ENCODE measurements at regions not wholly inside any gene's neighbourhood (a gene's known extent, or its start where the extent isn't known, plus 50 kb on each side); places are given as distances from the start of the nearest gene placed in this dataset.
"Not testable (repeated sequence)": the region's sequence is repeated elsewhere in the genome, so short reads cannot be mapped to it uniquely, and the experiment has no call there.

DNA sequence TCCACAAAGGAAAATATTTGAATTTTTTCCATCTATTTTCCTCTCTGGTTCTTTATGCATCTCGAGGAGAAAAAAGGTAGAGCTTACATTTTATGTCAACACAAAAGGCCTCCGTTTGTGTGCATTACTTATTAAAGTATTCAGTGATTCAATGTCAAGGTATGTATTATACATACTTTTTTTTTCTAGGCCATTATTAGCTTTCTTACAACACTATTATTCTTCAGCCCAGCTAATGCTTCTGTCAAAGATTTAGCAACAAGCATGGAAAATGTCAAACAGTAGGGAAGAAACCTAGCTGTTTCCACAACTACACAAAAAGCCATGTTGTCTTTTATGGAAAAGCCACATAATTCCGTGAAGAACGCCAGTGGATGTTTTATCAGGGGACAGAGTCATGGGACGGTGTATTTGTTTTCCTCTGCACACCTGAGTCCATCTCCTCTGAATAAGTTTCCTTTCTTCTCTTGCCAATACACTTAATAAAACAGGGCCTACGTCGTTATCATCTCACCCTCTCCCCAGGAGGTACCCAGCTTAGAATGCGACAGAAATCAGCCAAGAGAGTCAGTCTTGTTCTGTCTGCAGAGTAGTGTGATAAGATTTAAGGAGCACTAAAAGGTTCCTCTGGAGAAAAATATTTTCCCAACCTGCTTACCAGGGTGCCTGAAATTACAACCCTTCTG is 209.7 kb upstream of the AUTS2 start:
- no peak for DNase-seq

DNA sequence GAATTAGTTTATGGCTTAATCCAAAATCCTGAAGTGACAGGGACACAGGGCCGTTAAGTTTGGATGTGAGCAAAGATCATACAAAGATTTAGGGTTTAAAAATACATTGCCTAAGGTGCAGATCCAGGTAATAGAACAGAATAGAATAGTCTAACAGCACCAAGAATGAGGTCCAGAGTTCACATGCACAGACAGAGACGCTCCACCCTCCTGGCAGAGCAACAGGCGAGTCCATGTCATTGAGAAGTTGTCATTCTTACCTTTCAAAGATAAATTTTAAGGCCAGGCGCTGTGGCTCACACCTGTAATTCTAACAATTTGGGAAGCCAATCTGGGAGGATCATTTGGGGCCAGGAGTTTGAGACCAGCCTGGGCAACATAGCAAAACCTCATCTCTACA is 209.1 kb upstream of the AUTS2 start:
- no peak for DNase-seq

DNA sequence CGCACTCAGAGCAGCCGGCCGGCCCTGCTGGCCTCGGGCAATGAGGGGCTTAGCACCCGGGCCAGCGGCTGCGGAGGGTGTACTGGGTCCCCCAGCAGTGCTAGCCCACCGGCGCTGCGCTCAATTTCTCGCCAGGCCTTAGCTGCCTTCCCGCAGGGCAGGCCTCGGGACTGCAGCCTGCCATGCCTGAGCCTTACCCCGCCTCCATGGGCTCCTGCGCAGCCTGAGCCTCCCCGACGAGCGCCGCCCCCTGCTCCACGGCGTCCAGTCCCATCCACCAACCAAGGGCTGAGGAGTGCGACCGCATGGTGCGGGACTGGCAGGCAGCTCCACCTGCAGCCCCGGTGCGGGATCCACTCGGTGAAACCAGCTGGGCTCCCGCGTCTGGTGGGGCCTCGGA is 204.4 kb upstream of the AUTS2 start:
- peak in 1 of 5 experiments; percentile 4 for DNase-seq

DNA sequence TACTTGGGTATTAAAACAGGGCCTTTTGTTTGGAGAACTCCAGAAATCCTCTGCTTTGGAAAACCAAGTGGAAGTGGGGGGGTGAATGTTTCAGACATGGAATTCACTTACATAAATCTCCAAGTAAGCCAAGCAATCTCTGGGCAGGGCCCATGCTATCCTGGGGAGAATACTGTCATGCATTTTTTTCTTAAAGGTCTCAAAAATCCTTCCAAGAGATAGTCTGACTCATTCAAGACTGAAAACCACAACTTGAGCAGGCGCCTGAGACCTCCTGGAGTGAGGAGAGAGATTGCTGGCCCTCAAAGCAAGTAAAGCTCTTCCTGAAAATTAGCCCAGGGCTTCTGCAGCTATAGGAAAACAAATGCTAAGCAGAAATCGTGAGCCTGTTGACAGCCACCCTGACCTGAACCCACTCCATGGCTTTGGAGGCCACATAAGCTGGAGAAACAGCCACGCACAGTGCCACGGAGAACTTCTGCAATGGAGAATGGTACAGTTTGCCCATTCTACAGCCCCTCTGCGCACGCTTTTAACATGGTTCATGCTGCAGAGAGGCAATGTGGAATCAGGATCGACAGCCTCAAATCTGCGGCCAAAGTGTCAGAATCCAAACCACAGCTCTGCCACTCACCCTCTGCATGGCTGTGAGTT is 203.1 kb upstream of the AUTS2 start:
- no peak for DNase-seq

DNA sequence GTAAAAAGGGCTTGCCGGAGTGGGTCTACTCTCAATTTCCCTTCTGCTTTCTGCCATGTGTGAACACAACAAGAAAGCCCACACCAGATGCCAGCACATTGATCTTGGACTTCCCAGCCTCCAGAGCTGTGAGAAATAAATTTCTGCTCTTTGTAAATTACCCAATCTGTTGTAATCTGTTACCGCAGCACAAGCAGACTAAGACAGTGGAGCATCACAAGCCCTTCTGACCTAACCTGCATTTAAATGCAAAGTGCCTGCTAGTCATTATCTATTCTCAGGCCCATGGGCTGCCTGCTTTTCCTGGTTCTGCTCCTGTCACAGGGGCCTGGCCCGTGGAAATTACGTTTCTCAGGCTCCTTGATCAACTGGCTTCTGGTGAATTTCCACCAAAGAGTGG is 199.3 kb upstream of the AUTS2 start:
- no peak for DNase-seq

DNA sequence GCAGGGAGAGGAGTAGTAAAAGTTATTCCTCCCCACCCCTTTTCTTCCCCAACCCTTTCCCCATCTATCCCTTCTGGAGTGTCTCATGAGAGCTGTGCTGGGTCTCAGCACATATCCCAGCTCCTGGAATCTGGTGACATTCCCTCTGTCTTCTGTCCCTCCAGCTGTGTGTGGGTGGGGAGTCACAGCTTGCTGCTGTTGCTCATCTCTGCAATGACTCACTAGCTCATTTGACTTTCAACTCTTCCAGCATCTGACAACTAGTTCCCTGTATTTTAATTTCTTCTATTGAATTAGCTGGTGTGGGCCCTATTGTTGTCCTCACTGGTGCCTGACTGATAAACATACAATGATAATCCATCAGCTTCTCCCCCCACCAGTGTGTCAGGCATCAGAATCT is 198.9 kb upstream of the AUTS2 start:
- DNase-seq: no peak

DNA sequence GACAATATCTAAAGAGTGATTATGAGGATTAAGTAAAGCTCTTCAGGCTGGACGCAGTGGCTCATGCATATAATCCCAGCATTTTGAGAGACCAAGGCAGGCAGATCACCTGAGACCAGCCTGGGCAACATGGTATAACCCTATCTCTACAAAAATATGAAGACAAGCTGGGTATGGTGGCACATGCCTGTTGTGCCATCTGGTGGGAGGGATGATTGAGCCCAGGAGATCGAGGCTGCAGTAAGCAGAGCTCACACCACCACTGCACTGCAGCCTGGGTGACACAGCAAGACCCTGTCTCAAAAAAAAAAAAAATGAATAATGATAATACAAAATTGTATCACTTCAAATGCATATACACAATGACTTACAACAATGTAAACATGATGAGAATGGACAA is 195.6 kb upstream of the AUTS2 start:
- DNase-seq: no peak

DNA sequence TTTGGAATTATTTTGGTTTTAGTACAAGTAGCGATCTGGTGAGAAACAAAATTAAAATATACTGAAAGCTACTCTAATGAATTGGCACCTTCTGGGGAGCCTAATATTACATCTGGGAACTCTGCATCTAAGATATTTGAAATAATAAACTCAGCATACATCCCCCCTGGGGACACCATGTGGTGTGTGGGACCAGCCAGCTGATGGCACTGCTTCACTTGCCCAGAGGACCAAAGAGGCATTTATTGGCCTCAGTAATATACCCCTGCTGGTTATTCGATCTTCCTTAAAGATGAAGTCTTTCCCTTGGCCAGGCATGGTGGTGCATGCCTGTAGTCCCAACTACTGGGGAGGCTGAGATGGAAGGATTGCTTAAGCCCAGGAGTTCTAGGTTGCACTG is 195.1 kb upstream of the AUTS2 start:
- DNase-seq: no peak

DNA sequence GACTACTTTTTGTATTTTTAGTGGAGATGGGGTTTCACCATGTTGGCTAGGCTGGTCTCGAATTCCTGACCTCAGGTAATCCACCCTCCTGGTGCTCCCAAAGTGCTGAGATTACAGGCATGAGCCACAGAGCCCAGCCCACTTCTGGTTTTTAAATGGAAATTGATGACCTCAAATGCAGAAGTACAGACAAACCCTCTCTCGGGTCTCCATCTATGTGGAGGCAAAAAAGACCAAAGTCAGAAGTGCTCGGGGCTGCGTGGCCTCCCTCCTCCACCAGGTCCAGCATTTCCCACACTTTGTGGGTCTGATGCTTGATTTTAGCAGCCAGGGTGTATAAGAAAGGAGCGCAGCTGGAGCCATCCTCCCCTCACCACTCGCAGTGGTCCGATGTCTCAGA is 187.3 kb upstream of the AUTS2 start:
- DNase-seq: no peak

DNA sequence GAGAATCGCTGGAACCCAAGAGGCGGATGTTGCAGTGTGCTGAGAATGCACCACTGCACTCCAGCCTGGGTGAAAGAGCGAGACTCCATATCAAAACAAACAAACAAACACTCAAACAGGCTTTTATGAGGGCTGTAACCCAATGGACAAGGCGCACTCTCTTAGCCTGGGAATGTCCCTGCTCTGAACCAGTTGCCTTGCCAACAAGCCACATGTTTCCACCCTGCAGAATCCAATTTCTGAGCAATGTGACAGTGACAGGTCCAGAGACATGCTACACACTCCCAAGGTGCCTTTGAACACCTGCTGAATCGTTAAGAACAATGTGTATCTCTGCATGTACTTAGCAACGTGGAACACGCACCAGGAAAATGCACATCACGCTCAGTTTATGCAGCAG is 186.8 kb upstream of the AUTS2 start:
- no peak for DNase-seq

DNA sequence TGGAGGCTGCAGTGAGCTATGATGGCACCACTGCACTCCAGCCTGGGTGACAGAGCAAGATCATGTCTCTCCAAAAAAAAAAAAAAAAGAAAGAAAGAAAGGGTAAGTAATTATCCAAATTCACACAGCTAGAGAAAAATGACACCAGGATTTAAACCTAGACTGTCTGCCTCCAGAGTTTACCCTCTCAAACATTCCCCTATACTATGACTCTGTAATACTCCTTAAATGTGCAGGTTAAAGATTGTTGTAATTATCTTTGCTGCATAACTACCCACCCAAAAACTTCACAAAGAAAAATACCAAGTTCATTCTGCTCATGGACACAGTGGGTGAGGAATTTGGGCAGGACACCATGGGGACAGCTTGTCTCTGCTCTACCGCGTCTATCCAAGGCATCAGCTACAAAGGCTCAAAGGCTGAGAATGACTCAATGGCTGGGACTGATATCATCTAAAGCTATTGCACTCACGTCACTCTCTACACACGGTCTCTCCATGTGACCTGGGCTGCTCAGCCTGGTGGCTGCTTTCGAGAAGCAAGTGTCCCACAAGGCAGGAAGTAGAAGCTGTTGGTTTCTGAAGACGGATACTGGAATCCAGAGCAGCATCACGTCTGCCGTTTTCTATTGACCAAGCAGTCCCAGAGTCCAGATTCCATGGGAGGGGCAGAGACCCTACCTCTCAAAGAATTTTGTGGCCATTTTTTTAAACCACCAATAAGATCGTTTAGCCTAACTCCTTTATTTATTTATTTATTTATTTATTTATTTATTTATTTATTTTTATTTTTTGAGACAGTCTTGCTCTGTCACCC is 185.7 kb upstream of the AUTS2 start:
- peak in 1 of 5 experiments; percentile 76 for DNase-seq

DNA sequence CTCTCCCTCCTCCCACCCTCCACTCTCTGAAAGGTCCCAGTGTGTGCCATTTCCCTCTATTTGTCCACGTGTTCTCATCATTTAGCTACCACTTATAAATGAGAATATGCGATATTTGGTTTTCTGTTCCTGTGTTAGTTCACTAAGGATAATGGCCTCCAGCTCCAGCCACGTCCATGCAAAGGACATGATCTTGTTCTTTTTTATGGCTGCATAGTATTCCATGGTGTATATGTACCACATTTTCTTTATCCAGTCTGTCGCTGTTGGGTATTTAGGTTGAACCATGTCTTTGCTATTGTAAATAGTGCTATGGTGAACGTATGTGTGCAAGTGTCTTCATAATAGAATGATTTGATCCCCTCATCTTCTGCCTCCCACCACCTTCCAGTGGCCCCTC is 183.7 kb upstream of the AUTS2 start:
- no peak for DNase-seq

DNA sequence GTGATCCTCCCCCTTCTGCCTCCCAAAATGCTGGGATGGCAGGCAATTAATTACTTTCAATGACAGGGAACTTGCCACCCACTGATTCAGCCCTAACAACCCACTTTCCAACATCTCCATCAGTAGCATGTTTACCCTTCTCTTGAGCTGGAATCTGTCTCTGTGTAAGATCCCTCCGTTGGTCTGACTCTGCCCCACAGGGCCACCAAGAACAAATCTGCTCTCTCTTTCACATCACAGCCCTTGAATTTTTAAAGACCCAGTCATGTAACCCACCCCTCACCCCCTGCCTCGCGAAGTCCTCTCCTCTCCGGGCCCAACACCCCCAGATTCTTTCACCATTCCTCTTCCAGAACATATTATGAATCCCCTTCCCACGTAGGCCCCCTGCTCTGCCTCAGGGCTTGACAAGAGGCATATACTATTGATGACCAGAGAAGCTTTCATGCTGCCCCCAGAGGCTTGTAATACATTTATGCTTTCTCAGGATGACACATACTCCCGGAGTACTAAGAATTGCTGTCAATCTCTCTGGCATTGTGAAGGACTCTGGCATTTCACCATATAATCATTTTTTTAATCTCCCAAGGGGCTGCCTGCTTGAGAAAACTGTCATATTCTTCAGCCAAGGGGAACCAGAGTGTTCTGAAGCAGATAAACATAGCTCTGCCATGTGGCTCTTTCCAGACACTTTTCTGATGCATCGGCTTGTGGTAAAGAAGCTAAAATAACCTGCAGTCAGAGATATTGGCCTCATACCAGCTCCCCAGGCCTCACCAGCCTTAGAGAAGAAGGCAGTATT is 179.2 kb upstream of the AUTS2 start:
- DNase-seq: no peak

DNA sequence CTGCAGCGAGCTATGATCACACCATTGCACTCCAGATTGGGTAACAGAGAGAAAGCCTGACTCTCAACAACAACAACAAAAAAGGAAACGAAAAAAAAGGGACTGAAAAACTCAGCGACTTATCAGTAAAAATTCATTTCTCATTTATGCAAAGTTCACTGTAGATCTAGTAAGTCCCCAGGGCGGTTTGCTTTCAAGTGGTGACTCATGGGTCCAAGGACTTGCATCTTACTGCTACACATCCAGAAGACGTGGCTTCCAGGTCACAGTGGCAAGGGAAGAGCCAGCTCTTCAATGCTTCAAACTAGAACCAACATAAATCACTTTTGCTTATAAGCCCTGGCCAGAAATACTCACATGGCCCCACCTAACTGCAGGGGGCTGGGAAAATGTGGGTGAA is 178.3 kb upstream of the AUTS2 start:
- no peak for DNase-seq

DNA sequence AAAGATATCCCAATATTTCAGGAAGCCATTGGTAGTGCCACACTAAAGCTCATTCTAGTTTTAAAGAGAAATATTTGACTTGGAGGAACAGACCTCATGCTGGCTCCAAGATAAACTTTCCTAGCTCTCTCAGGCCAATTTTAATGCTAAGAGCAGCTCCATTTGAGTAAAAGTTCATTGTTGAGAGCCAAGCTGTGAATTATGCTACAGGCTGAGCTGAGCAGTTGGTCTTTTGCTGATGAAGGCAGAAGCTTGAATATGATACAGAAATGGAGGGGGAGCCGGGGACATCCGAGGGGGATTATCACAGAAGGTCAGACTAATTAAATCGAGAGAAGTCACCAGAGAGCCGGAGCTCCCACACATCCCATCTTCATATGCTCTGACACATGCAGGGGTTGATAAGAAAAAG is 175.7 kb upstream of the AUTS2 start:
- DNase-seq: no peak

DNA sequence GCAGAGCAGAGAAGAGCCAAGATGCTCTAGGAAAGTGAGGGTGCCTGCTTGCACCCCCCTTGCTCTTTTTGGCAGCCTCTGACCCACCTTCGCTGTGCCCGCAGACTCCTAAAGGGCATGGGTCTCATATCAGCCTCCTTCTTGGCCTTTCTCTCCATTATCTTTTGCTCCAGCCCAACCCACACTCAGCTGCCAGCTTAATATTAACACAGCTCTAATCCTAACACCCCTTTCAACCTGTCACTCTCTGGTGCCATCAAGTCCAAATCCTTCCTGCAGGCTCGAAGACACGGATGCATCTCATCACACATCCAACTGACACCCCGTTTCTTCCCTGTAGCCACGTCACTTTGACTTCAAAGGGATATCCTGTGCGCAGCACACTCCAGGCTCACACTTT is 171.6 kb upstream of the AUTS2 start:
- DNase-seq: no peak

DNA sequence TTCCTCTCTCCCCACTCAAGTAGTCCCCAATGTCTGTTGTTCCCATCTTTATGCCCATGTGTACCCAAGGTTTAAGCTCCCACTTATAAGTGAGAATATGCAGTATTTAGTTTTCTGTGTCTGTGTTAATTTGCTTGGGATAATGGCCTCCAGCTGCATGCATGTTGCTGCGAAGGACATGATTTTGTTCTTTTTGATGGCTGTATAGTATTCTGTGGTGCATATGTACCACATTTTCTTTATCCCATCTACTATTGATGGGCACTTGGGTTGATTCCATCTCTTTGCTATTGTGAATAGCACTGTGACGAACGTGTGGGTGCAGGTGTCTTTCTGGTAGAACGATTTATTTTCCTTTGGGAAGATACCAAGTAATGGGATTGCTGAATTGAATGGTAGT is 170.2 kb upstream of the AUTS2 start:
- DNase-seq: no peak

DNA sequence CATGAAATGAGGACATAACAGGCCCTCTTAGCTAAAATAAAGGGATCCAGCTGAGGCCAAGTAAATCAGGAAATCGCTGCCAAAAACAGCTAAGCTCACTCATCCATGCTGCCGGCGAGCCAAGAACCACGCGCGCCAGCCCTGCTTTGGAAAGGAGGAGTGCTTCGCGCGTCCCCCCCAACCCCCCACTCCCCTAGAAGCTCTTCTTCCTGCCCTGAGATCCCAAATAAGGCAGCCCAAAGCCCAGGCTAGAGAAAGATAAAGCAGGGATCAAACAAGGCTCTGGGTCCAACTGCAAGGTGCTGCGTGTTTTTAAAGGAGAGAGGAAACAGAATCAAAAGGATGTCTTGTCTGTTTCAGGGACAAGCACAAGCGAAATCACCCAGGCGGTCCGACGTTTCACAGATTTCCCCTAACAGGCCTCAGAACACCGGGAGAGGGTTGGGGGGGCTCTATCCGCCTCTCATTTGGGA is 168.3 kb upstream of the AUTS2 start:
- DNase-seq: no peak

DNA sequence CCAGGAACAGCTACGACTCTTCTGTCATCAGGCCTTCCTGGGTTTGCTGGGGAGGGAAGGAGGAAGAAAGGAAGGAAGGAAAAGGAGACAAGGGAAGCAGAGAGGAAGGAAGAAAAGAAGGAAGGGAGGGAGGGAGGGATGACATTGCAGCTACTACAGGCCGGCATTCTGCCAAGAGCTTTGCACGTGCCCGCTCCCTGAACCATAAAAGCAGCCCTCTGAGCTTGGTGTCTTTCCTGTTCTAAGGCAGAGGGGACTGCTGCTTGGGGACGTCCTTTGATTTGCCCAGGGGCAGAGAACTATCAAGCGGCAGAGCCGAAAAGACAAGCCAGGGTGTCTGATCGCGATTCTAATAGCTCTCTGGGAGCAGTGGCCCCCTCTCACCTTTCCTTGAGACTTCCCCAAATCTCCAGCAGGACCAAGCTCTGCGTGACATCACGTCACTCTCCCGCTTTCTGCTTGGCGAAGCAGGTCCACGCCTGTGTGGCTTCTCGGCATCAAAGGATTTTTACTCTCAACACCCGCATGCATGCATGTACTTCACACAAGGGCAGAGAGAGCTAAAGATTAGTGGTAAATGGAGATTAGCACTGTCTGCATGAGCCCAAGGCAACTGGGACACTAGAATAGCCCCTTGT is 167.8 kb upstream of the AUTS2 start:
- no peak for DNase-seq

DNA sequence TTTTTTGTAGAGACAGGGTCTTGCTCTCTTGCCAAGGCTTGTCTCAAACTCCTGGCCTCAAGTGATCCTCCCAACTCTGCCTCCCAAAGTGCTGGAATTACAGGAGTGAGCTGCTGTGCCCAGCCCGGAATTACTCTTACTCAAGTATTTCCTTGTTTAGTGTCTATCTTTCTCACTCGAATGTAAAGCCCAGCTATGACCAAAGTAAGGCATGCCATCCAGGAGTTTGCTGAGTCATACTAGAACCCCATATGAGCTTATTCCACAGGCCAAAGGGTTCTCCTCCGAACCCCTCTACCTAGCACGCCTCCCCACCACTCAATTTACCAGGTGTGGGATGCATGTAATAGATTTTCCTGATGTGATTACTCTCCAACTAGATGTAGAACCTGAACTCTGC is 166.6 kb upstream of the AUTS2 start:
- no peak for DNase-seq

DNA sequence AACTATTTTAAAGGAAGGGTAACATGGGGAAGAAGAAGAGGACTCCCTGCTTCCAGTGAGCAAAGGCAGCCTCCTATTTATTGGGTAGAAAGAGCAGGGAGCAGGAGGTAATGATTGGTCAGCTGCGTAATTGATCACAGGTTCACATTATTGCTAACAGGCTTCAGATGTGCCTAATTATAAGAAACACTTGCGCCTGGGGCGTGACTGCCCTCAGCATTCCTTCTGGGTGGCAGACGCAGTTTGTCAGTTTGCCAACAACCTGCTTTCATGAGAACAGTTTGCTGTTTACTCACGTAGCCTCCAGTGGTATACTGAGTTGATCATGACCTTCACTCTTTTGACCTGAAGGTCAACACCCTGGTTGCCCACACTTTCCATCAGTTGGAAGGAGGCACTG is 166.0 kb upstream of the AUTS2 start:
- DNase-seq: not testable (repeated sequence)

DNA sequence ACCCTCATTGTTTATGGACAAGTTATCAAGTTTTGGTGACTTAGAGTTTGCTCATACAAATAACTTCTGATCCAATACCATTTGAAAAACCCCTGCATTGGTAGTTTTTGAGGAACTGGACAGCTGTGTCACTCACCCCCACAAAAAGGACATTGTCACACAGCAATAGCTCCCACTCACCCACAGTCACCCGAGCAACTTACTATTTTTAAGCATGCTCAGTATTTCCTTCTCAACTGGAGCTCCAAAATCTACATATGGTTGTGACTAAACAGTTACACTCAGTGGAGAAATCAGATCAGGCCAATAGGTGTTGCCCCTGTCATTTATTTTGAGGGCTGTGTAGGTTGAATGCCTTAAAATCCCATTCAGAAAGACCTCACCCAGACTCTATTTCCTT is 165.2 kb upstream of the AUTS2 start:
- DNase-seq: no peak

DNA sequence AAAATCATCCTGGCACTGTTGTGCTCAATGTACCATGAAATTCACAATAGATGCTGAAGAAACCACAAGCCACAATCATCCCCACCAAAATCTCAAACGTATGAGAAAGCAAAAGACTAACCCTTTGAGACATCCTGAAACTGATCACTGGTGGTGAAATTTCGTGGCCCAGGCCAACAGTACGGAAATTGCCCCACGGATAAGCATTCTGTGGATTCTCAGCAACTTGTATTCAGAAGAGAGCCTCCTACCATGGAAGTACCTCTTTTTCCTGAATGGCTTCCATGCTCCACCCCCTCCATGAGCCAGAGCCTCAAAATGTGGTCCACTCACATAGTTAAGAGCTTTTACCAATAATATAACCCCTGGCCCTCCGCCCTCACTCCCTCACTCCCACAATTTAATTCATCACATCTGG is 163.9 kb upstream of the AUTS2 start:
- DNase-seq: no peak
